ENCODE measurements at regions not wholly inside any gene's neighbourhood (a gene's known extent, or its start where the extent isn't known, plus 50 kb on each side); places are given as distances from the start of the nearest gene placed in this dataset.

- Histone ChIP-seq H3K4me3 (ENCODE audit: low read depth, low read length) (no peak overlapping the region), H3K27me3 (ENCODE audit: control insufficient read depth, insufficient read depth, low read length) (no peaks in the 10 kb centered on the region), H3K36me3 (ENCODE audit: control insufficient read depth, insufficient read depth, low read length) (no peaks in the 10 kb centered on the region)
- FAIRE-seq (no peak), DNase-seq (ENCODE audit: low read depth) (no peak)
- no peak for TF ChIP-seq CTCF (IDR thresholded peaks at IDR 0.05; ENCODE audit: insufficient read depth, low read length, severe bottlenecking)
Measured at GRCh38 chr5:2914022-2914661, 162.7 kb upstream of the IRX2 start.

GRCh38 chr5:2913281-2913680 lies 161.8 kb upstream of the IRX2 start:
- no peak overlapping the region for H3K4me3 ChIP-seq (ENCODE audit: low read depth, low read length)
- no peak for TF ChIP-seq CTCF (IDR thresholded peaks at IDR 0.05; ENCODE audit: insufficient read depth, low read length, severe bottlenecking)
- no peaks in the 10 kb centered on the region for H3K36me3 ChIP-seq (ENCODE audit: control insufficient read depth, insufficient read depth, low read length)
- FAIRE-seq (no peak), DNase-seq (ENCODE audit: low read depth) (no peak)
- H3K27me3 ChIP-seq (ENCODE audit: control insufficient read depth, insufficient read depth, low read length) = no peaks in the 10 kb centered on the region

GRCh38 chr5:2912741-2913140 lies 161.3 kb upstream of the IRX2 start:
- Histone ChIP-seq H3K4me3 (ENCODE audit: low read depth, low read length) (no peak overlapping the region), H3K36me3 (ENCODE audit: control insufficient read depth, insufficient read depth, low read length) (no peaks in the 10 kb centered on the region), H3K27me3 (ENCODE audit: control insufficient read depth, insufficient read depth, low read length) (no peaks in the 10 kb centered on the region)
- no peak for FAIRE-seq
- no peak for TF ChIP-seq CTCF (IDR thresholded peaks at IDR 0.05; ENCODE audit: insufficient read depth, low read length, severe bottlenecking)
- DNase-seq (ENCODE audit: low read depth) = no peak

- DNase-seq (ENCODE audit: low read depth) (no peak), FAIRE-seq (no peak)
- H3K4me3 ChIP-seq (ENCODE audit: low read depth, low read length) = no peak overlapping the region
- no peaks in the 10 kb centered on the region for H3K36me3 ChIP-seq (ENCODE audit: control insufficient read depth, insufficient read depth, low read length)
- TF ChIP-seq CTCF (IDR thresholded peaks at IDR 0.05; ENCODE audit: insufficient read depth, low read length, severe bottlenecking) = no peak
- no peaks in the 10 kb centered on the region for H3K27me3 ChIP-seq (ENCODE audit: control insufficient read depth, insufficient read depth, low read length)
Measured at GRCh38 chr5:2910401-2911175, 159.1 kb upstream of the IRX2 start.

- no peaks in the 10 kb centered on the region for H3K27me3 ChIP-seq (ENCODE audit: control insufficient read depth, insufficient read depth, low read length)
Measured at GRCh38 chr5:2909035-2909434, 157.6 kb upstream of the IRX2 start.

More at GRCh38 chr5:2909035-2909434, 157.6 kb upstream of the IRX2 start:
- no peak overlapping the region for H3K4me3 ChIP-seq (ENCODE audit: low read depth, low read length)
- TF ChIP-seq CTCF (IDR thresholded peaks at IDR 0.05; ENCODE audit: insufficient read depth, low read length, severe bottlenecking) = no peak
- H3K36me3 ChIP-seq (ENCODE audit: control insufficient read depth, insufficient read depth, low read length) = no peaks in the 10 kb centered on the region
- DNase-seq (ENCODE audit: low read depth) = no peak
- FAIRE-seq = no peak
